ENCODE measurements at regions not wholly inside any gene's neighbourhood (a gene's known extent, or its start where the extent isn't known, plus 50 kb on each side); places are given as distances from the start of the nearest gene placed in this dataset.

DNA sequence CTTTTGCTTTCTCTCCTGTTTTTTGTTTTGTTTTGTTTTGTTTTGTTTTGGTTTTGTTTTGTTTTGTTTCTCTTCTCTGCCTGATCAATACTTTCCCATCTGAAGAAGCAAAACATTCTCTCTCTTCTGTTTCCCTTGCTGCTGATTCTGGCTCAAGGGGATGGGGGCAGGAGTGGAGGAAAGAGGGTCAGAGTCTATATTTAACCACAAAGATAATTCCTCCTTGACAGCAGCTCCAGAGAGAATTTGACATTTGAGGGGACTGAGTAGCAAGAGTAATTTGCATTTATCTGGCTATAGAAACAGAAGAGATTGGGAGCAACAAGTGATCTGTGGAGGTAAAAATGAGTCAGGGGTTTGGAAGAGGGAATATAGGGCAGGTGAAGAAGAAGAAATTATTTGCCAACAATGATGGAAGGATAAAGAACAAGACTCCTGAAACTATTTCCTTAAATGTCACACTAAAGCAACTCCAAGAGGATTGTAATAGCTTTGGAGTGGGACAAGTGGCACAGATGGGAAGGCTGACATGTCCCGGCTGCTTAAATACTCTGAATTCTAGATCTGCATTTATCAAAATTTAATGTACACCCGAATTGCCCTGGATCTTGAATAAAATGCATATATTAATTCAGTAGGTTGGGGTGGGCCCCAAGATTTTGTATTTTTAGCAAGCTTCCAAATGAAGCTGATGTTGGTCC is 349.3 kb upstream of the PLXNA2 start:
- no peak overlapping the region for H3K27ac ChIP-seq
- TF ChIP-seq, protein P1, sequence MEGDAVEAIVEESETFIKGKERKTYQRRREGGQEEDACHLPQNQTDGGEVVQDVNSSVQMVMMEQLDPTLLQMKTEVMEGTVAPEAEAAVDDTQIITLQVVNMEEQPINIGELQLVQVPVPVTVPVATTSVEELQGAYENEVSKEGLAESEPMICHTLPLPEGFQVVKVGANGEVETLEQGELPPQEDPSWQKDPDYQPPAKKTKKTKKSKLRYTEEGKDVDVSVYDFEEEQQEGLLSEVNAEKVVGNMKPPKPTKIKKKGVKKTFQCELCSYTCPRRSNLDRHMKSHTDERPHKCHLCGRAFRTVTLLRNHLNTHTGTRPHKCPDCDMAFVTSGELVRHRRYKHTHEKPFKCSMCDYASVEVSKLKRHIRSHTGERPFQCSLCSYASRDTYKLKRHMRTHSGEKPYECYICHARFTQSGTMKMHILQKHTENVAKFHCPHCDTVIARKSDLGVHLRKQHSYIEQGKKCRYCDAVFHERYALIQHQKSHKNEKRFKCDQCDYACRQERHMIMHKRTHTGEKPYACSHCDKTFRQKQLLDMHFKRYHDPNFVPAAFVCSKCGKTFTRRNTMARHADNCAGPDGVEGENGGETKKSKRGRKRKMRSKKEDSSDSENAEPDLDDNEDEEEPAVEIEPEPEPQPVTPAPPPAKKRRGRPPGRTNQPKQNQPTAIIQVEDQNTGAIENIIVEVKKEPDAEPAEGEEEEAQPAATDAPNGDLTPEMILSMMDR (IDR thresholded peaks at IDR 0.05): no peak
- TF ChIP-seq ZFX (IDR thresholded peaks at IDR 0.05; ENCODE audit: borderline replicate concordance): no peak

DNA sequence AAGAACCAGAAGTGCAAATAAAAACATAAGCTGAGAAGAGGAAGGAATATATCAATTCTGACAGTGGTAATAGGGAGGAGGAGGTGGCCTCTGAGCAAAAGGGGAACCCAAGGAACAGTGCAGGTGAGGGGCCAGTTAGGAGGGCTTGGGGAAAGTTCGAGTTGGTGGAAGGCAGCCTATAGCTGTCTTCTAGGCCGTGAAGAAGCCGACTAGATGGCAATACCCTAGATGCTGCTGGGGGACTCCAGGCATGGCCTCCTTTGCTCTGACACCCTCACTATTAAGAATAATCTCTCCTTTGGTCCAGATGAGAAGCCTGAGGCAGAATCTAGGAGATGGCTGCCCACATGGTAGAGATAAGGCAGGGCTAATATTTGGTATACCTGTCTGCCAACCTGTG is 351.1 kb upstream of the PLXNA2 start:
- no peak for TF ChIP-seq ZFX (IDR thresholded peaks at IDR 0.05; ENCODE audit: borderline replicate concordance)
- TF ChIP-seq, protein P1 (IDR thresholded peaks at IDR 0.05): no peak
- H3K27ac ChIP-seq: no peak overlapping the region

GRCh38 chr1:208595745-208596144 is 351.6 kb upstream of the PLXNA2 start:
- TF ChIP-seq, protein P1 (IDR thresholded peaks at IDR 0.05): no peak
- no peak for TF ChIP-seq ZFX (IDR thresholded peaks at IDR 0.05; ENCODE audit: borderline replicate concordance)
- no peak overlapping the region for H3K27ac ChIP-seq

- H3K27ac ChIP-seq: no peak overlapping the region
- no peak for TF ChIP-seq ZFX (IDR thresholded peaks at IDR 0.05; ENCODE audit: borderline replicate concordance)
- TF ChIP-seq, protein P1 (IDR thresholded peaks at IDR 0.05): no peak
These were observed 353.4 kb upstream of the PLXNA2 start for GRCh38 chr1:208597571-208597970.

DNA sequence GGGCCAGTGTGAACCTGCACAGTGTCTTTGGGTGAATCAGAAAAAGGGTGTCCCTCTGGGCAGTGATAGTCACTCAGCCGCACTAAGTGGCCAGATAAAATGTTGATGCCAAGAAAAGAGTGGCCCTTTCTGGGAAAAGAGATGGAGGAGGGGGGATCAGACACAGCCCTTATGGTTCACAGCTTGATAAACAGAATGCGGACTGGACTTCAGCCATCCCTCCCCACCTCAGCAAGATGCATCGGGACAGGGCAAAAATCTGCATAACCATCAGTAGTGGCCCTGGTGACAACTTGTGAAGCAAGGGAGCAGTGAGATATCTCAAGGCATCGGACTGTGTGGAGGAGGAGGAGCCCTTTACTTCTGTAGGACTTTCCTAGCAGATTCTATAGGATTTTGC is 353.8 kb upstream of the PLXNA2 start:
- TF ChIP-seq ZFX (IDR thresholded peaks at IDR 0.05; ENCODE audit: borderline replicate concordance): no peak
- no peak overlapping the region for H3K27ac ChIP-seq

GRCh38 chr1:208599063-208599462 is 354.9 kb upstream of the PLXNA2 start:
- no peak overlapping the region for H3K27ac ChIP-seq
- TF ChIP-seq ZFX (IDR thresholded peaks at IDR 0.05; ENCODE audit: borderline replicate concordance): no peak
- TF ChIP-seq, protein P1 (IDR thresholded peaks at IDR 0.05): no peak

DNA sequence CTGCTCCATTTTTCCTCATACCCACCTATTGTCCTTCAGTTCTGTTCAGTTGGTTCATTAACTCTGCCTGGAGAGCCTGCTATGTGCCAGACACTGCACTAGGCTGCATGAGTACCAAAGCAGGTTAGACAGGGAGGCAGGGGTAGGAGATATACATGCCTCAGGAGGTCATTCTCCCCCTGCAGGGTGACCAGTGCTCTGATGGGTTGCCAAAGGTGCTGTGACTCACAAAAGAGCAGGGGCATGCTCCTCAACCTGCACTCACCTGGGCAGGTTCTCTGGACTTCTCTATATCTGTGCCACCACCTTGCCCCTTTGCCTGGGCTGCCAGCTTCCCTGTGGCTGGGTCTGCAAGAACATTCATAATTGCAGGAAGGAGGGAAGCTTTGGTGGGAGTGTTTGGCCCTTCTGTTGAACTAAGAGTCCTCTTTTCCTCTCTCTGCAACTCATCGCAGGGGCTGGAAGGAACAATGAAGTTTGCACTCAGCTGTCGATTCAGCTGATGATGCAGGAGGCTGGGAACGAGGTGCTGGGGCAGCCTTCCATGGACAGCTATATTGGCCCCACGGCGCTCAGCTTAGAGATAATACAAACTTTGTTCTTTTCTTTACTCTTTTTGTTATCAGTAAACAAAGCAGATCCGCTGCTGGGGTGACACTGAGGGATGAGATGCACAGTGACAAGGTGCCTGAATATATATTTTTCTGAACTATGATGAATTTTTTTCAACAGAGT is 356.4 kb upstream of the PLXNA2 start:
- TF ChIP-seq, protein P1 (IDR thresholded peaks at IDR 0.05): no peak
- no peak for TF ChIP-seq ZFX (IDR thresholded peaks at IDR 0.05; ENCODE audit: borderline replicate concordance)
- no peak overlapping the region for H3K27ac ChIP-seq
